ENCODE measurements at regions not wholly inside any gene's neighbourhood (a gene's known extent, or its start where the extent isn't known, plus 50 kb on each side); places are given as distances from the start of the nearest gene placed in this dataset.

- intact Hi-C loops (cut with micrococcal nuclease; ENCODE audit: unreplicated experiment), result no loop called here
- TF ChIP-seq CTCF (IDR thresholded peaks at IDR 0.05; ENCODE audit: unreplicated experiment), result no peak
Measured at GRCh38 chr5:4738298-4738697, 401.8 kb upstream of the ADAMTS16 start.

GRCh38 chr5:4740156-4740555 is 400.0 kb upstream of the ADAMTS16 start:
- intact Hi-C loops (cut with micrococcal nuclease; ENCODE audit: unreplicated experiment), result no loop called here
- no peak overlapping the region for H3K27ac Mint-ChIP-seq (ENCODE audit: unreplicated experiment)
- H3K9me3 Mint-ChIP-seq (ENCODE audit: low read depth, unreplicated experiment), result peaks cover 16% of the 10 kb centered on the region
- no peaks in the 10 kb centered on the region for H3K4me1 Mint-ChIP-seq (ENCODE audit: low read depth, unreplicated experiment)
- no peaks in the 10 kb centered on the region for H3K36me3 Mint-ChIP-seq (ENCODE audit: insufficient read depth, unreplicated experiment)
- no peak for TF ChIP-seq CTCF (IDR thresholded peaks at IDR 0.05; ENCODE audit: unreplicated experiment)
- no peaks in the 10 kb centered on the region for H3K27me3 Mint-ChIP-seq (ENCODE audit: unreplicated experiment)
- H3K4me3 Mint-ChIP-seq (ENCODE audit: low read depth, unreplicated experiment), result no peak overlapping the region
- no peak for DNase-seq
- BruUV-seq (replicated peaks), result no TSS peak
- CTCF ChIA-PET, result no interaction called here

More at GRCh38 chr5:4738298-4738697, 401.8 kb upstream of the ADAMTS16 start:
- no TSS peak for BruUV-seq (replicated peaks)
- Mint-ChIP-seq H3K36me3 (ENCODE audit: insufficient read depth, unreplicated experiment) (no peaks in the 10 kb centered on the region), H3K4me1 (ENCODE audit: low read depth, unreplicated experiment) (no peaks in the 10 kb centered on the region), H3K9me3 (ENCODE audit: low read depth, unreplicated experiment) (peaks cover 18% of the 10 kb centered on the region), H3K27me3 (ENCODE audit: unreplicated experiment) (no peaks in the 10 kb centered on the region), H3K27ac (ENCODE audit: unreplicated experiment) (no peak overlapping the region), H3K4me3 (ENCODE audit: low read depth, unreplicated experiment) (no peak overlapping the region)
- CTCF ChIA-PET, result no interaction called here
- no peak for DNase-seq

GRCh38 chr5:4758550-4758949 is 381.6 kb upstream of the ADAMTS16 start:
- Mint-ChIP-seq H3K27me3 (ENCODE audit: unreplicated experiment) (no peaks in the 10 kb centered on the region), H3K27ac (ENCODE audit: unreplicated experiment) (no peak overlapping the region), H3K9me3 (ENCODE audit: low read depth, unreplicated experiment) (peaks cover 7% of the 10 kb centered on the region), H3K4me3 (ENCODE audit: low read depth, unreplicated experiment) (no peak overlapping the region), H3K36me3 (ENCODE audit: insufficient read depth, unreplicated experiment) (no peaks in the 10 kb centered on the region), H3K4me1 (ENCODE audit: low read depth, unreplicated experiment) (no peaks in the 10 kb centered on the region)
- TF ChIP-seq CTCF (IDR thresholded peaks at IDR 0.05; ENCODE audit: unreplicated experiment), result no peak
- no peak for DNase-seq
- intact Hi-C loops (cut with micrococcal nuclease; ENCODE audit: unreplicated experiment), result no loop called here
- no TSS peak for BruUV-seq (replicated peaks)
- CTCF ChIA-PET, result no interaction called here

GRCh38 chr5:4758996-4759395 is 381.1 kb upstream of the ADAMTS16 start:
- BruUV-seq (replicated peaks), result no TSS peak
- Mint-ChIP-seq H3K4me1 (ENCODE audit: low read depth, unreplicated experiment) (no peaks in the 10 kb centered on the region), H3K9me3 (ENCODE audit: low read depth, unreplicated experiment) (peaks cover 7% of the 10 kb centered on the region), H3K27ac (ENCODE audit: unreplicated experiment) (no peak overlapping the region), H3K4me3 (ENCODE audit: low read depth, unreplicated experiment) (no peak overlapping the region), H3K27me3 (ENCODE audit: unreplicated experiment) (no peaks in the 10 kb centered on the region), H3K36me3 (ENCODE audit: insufficient read depth, unreplicated experiment) (no peaks in the 10 kb centered on the region)
- intact Hi-C loops (cut with micrococcal nuclease; ENCODE audit: unreplicated experiment), result no loop called here
- TF ChIP-seq CTCF (IDR thresholded peaks at IDR 0.05; ENCODE audit: unreplicated experiment), result no peak
- CTCF ChIA-PET, result no interaction called here
- no peak for DNase-seq

- intact Hi-C loops (cut with micrococcal nuclease; ENCODE audit: unreplicated experiment), result no loop called here
- no peak for TF ChIP-seq CTCF (IDR thresholded peaks at IDR 0.05; ENCODE audit: unreplicated experiment)
- Mint-ChIP-seq H3K36me3 (ENCODE audit: insufficient read depth, unreplicated experiment) (no peaks in the 10 kb centered on the region), H3K9me3 (ENCODE audit: low read depth, unreplicated experiment) (peaks cover 7% of the 10 kb centered on the region), H3K27ac (ENCODE audit: unreplicated experiment) (no peak overlapping the region), H3K4me3 (ENCODE audit: low read depth, unreplicated experiment) (no peak overlapping the region), H3K4me1 (ENCODE audit: low read depth, unreplicated experiment) (no peaks in the 10 kb centered on the region), H3K27me3 (ENCODE audit: unreplicated experiment) (no peaks in the 10 kb centered on the region)
- CTCF ChIA-PET, result no interaction called here
- DNase-seq, result no peak
- BruUV-seq (replicated peaks), result no TSS peak
Measured at GRCh38 chr5:4762316-4762715, 377.8 kb upstream of the ADAMTS16 start.
